Hematopoietic multipotent progenitor cell treated with erythropoietin and hydrocortisone succinate and interleukin-3 and kit ligand, for 6 days (in vitro differentiated cells): ENCODE measurements at regions not wholly inside any gene's neighbourhood (a gene's known extent, or its start where the extent isn't known, plus 50 kb on each side); places are given as distances from the start of the nearest gene placed in this dataset.
"Not testable (repeated sequence)": the region's sequence is repeated elsewhere in the genome, so short reads cannot be mapped to it uniquely, and the experiment has no call there.

ENCODE experiments used
- DNase-seq: peaks from one replicate; pipeline ENCODE4 v3.0.0-alpha.2; 2015

DNA sequence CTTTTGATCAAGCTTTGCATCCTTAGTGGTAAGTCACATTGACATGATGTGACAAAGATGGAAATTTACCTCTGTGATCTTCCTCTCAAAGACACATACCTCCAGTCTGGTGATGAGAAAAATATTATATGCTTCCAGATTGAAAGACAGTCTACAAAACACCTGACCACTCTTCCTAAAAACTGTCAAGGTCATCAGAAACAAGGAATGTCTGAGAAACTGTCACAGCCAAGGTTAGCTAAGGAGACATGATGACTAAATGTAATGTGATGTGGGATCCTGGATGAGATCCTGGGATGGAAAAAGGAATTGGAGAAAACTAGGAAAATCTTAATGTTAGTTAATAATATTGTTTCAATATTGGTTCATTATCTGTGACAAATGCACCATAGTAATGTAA, 226.6 kb upstream of the ST6GAL2 start:
- no peak for DNase-seq

- no peak for DNase-seq
Observed at GRCh38 chr2:107128381-107128780, 242.4 kb upstream of the ST6GAL2 start.

- DNase-seq = peak; percentile 48
Observed at GRCh38 chr2:107132070-107132469, 246.1 kb upstream of the ST6GAL2 start.

GRCh38 chr2:107132746-107133145, 246.8 kb upstream of the ST6GAL2 start:
- no peak for DNase-seq

- no peak for DNase-seq
Observed at GRCh38 chr2:107133412-107133811, 247.4 kb upstream of the ST6GAL2 start.

GRCh38 chr2:107136733-107137132, 250.8 kb upstream of the ST6GAL2 start:
- DNase-seq = no peak

DNA sequence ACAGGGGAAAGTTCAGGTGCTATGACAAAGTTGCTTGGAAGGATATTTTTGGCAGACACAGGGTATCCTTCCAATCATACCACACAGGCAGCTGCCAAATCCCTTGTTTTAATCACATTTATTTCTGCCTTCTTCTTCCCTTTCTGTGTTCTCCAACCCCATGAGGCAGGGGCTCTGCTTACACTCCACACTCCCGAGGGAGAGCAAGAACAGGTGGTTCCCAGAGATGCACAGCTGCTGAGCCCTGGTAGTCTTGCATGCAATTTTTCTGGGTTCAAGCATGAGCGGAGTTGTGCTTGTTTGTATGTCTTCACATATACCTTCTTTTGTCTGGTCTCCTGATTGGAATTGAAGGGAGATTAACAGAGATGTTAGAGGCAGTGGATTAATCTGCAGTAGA, 251.7 kb upstream of the ST6GAL2 start:
- no peak for DNase-seq

GRCh38 chr2:107146181-107146580, 260.2 kb upstream of the ST6GAL2 start:
- DNase-seq = no peak

GRCh38 chr2:107146645-107147044, 260.7 kb upstream of the ST6GAL2 start:
- DNase-seq = not testable (repeated sequence)

DNA sequence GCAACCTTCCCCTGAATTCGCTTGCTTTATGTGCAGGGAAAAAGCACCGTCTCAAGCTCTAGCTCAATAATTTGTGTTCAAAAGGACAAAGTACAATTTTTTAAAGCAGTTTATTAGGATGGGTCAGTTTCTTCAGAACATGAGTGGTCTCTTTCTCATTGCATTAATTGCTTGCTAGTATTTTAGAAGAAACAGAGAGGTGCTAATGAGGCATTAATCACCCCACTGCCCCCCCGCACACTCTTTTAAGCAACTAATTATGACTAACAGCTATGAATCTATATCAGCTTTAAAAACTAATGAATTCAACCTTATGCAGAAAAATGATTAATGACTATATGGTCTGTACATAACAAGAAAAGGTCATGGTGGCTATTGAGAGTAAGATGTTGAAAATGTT, 262.1 kb upstream of the ST6GAL2 start:
- no peak for DNase-seq

GRCh38 chr2:107148496-107148895, 262.5 kb upstream of the ST6GAL2 start:
- no peak for DNase-seq

DNA sequence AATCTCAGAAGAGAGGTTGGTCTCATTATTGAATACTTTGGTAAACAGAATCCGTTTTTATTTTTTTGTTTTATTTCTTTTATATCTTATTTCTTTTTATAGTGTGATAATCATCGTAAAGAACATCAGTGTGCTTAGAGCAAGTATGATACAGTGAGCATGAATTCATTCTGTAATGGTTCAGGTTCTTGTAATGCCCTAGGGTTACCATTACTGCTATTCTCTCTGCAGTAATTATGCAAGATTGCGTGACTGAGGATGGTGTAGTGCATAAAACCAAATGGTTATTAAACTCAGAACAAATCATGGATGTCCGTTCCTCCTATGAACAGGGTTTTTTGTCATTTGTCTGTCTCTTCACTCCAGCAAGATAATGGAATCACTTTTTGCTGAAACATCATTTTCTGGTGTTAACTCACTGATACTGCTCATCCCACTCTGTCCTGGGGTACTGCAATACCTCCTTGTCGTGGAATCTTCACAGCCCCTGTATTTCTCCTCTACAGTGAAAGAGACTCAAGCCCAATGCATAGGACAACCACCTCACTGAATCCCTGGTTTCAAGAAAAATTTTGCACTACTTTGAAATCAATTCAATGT, 274.8 kb upstream of the ST6GAL2 start:
- no peak for DNase-seq

GRCh38 chr2:107168141-107168540, 282.2 kb upstream of the ST6GAL2 start:
- DNase-seq = no peak

- no peak for DNase-seq
Observed at GRCh38 chr2:107174171-107174570, 288.2 kb upstream of the ST6GAL2 start.

DNA sequence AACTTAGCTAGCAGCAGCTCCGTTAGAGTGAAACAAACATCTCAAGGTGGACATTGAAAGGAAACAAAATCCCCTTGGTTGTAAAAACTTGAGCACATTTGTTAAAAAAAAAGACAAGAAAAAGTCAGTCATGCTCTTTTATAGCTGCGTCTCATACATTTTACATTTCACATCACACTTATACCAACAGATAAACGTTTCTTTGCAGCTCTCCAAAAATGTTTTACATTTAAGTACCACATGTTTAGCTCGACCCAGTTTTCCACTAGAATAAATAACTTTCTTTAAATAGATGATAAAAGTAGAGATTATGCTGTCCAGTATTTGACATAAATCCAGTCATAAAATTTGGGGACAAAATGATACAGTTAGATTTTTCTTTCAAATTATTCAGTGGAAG, 297.0 kb upstream of the ST6GAL2 start:
- DNase-seq = no peak

DNA sequence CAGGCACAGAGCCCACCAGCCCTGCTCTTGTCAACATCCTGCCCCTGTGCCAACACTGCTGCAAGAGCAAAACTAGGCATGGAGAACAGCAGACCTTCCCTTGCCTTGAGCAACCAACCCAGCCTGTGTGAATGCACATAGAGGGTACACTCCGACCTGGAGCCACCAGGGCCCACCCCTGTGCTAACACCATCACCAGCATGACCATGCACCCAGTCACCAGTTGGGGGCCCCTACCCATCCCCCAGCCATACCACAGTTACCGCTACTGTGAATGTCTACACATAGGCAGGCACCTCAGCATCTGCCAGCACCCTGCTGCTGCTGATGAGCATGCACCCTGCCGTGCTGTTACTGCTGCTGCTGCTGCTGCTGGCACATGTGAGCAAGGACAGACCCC, 301.9 kb upstream of the ST6GAL2 start:
- no peak for DNase-seq

GRCh38 chr2:107195631-107196030, 309.7 kb upstream of the ST6GAL2 start:
- DNase-seq = no peak

GRCh38 chr2:107197594-107198294, 311.8 kb upstream of the ST6GAL2 start:
- DNase-seq = no peak

DNA sequence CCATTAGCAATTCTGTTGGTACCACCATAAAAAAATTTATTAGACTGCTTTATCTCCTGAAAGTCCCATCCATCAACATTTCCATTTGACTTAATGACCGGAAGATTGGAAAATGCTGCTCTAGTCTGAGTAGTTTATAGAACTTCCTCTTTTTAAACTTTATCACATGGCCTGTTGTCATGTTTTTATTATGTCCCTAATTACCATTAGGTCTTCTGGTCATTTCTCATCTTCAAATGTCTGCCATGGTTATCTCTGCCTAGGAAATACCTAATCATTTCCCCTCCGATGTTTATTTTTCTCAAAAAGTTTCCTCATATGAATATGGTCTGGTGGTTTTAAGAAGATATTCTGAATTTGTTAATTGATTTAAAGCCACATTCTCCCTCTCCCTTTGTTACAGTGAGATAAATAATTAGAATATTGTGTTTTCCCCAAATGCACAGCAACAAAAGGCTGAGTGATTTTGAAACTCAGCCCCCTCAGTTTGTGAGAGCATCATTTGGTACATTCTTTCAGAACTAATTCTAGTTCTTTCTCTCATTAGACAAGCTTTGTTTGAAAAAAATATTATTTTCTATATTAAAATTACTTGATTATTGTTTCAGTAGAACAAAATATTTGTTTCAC, 317.1 kb upstream of the ST6GAL2 start:
- DNase-seq = no peak

DNA sequence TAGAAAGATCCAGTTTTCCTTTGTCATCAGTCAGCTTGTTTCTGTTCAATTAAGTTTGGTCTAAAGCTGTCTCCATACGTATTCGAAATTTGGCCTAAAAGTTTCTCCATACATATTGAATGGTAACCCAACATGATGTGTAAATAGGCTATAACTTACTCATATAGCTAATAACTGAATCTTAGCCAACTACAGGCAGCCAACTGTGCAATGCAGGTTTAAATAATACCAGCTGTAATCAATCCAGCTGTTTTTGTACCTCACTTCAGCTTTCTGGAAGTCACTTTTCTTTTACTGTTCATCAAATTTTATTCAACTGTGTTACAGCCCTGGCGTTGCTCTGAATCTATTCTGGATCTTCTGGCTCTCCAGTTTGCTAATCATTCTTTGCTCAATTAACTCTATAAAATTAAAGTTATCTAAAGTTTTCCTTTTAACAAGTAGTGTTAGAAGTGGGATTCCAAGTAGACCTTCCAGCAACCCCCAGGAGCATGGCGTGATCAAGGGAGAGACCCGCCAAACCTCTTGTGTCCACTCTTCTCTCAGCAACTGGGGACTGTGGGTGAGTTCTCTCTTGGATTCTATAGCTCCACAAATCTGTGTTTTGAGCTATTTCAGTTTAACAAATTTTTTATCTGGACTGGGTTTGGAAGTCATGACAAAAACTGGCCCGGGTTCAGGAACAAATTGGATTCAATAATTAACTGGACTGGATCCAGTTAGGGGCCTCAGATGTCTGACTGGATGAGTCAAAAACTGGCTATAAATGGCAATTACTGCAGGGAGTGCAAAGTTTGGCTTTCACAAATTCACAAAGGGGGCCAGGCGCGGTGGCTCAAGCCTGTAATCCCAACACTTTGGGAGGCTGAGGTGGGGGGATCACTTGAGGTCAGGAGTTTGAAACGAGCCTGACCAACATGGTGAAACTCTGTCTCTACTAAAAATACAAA, 329.7 kb upstream of the ST6GAL2 start:
- no peak for DNase-seq

- no peak for DNase-seq
Observed at GRCh38 chr2:107218208-107218607, 332.2 kb upstream of the ST6GAL2 start.

- DNase-seq = no peak
Observed at GRCh38 chr2:107222466-107222865, 336.5 kb upstream of the ST6GAL2 start.
